GM19351 (cell line): ENCODE measurements at regions not wholly inside any gene's neighbourhood (a gene's known extent, or its start where the extent isn't known, plus 50 kb on each side); places are given as distances from the start of the nearest gene placed in this dataset.
"Not testable (repeated sequence)": the region's sequence is repeated elsewhere in the genome, so short reads cannot be mapped to it uniquely, and the experiment has no call there.

Experiments
- ATAC-seq: cut with Tn5 transposase; IDR thresholded peaks from one replicate; pipeline ENCODE4 v1.9.1; 2021; ENCODE audit warnings: mild to moderate bottlenecking, moderate library complexity; ENCODE audit not compliant: unreplicated experiment

DNA sequence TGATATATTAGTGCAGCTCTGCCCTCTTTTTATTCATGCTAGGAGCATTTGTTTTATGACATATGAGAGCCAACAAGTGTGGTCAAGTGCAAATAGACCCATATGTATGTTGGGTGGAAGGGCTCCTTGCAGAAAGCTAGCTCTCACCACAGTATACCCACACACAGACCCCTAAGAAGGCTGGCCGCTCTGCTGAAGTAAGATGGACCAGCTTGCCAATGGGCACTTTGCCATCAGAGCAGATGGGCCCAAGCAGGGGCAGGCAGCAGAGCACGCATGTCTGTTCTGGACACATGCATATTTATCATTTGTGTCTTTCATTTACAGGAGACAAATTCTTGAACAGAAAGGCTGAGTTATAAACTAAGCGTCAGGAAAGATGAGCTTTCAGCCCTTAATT, 187.5 kb upstream of the DTNA start:
- no peak for ATAC-seq

DNA sequence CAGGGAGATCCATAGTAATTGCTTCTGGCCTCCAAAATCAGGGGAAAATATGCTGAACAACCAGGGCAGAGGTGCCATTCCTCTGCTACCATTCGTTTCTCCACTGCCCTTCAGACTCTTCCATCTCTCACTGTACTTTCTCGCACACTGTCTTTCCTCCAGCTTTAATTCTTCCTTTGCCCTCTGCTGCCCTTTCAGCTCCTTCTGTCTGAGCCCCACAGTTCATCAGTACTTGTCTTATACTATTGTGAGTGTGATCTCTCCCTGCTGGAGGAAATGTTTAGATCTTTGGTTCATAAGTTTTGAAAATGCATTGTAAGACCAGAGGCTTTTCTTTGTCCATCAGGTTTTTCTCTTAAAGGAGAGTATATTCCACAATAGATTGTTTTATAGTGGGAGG, 184.9 kb upstream of the DTNA start:
- ATAC-seq: no peak

DNA sequence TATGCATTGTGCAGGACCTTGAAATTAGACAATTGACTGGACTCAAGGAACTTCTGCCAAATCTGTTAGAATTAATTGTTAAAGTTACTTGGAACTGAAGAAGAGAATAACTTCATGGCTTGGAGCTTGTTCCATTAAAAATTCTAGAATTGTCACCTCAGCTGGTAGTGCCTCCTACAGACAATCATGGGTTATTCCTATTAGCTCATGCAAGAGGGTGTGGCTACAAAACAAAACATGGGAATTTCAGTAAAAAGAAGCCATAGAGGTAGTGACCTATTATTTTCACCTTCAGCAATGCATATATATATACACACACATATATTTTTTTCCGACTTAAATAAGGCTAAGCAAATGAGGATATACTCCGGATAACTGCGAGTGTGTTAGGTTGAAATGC, 181.9 kb upstream of the DTNA start:
- ATAC-seq: no peak

DNA sequence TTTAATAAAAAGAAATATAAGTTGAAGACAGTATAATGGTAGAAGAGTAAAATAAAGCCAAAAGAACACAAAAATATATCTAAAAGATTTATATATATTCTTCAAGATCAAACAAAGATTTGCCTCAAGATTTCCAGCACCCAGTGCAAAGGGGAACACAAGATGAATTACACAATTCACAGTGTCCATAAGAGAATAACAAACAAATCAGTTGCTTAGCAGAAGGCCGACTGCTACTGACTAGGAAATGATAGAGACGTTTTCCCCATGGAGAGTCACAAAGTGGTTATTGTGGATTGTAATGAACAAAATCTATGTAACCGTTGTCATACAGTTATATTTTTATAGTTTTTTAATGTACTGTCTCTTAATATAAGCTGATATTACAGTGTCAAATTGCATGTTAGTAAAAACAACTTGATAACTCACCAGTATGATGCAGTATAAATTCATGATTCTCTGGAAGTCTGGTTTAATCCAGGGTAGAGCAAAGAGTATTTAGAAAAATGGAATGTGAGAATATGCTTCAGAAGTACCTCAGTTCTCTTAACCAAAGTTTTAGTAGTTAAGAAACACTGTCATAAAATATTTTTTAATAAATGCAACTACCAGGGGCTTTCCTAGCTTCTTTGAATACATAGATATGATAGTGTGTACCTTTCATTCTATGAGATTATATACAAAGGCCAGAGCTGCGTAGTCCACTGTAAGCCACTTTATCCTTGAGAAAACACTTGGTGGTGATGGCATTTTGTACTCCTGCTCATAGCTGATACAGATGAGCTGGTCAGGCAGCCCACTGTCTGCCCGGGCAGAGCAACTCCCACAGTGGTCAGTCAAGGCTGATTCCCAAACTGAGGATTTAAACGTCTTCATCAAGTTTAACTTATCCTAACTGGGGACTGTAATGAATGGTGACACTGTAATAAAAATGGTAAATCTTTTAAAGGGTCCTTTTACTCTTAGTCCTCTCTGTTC, 180.5 kb upstream of the DTNA start:
- no peak for ATAC-seq

- no peak for ATAC-seq
Observed at GRCh38 chr18:34531110-34531509, 179.0 kb upstream of the DTNA start.

- ATAC-seq: not testable (repeated sequence)
Observed at GRCh38 chr18:34534642-34535041, 175.5 kb upstream of the DTNA start.

- no peak for ATAC-seq
Observed at GRCh38 chr18:34540897-34541296, 169.2 kb upstream of the DTNA start.

DNA sequence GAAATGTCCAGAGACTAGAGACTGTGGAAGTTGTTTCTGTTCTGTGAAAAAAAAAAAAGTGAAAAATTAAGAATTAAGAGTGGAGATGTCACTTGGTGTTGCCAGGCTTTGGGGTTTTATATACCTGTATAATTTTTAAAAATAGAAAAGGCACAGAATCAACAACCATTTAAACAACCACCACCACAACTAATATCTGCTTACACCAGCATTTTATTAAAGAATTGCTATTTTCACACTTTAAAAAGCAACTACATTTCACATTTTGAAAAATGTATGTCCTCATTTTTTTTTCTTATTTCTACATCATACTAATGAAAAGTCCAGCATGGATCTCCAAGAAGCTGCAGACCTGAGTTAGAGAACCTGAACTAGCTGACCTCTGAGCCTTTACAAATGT, 167.5 kb upstream of the DTNA start:
- ATAC-seq: no peak

GRCh38 chr18:34543356-34543755, 166.7 kb upstream of the DTNA start:
- no peak for ATAC-seq

DNA sequence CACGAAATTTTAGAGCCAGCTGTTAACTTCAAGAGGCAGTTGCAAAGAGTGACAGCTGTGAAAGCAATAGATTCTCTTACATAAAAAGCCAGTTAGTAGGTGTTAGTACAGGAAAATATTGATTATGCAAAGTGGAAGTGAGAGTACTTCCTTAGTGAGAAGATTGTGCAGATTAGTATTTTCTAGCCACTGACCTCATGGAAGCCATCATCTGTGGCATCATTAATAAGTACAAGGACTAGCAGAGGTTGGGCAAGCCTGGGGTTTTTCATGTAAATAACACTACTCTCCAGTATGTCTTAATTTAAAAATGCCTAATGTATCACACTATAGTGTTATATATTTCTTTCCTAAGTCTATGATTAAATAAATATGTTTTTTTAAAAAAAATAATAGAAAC, 166.2 kb upstream of the DTNA start:
- no peak for ATAC-seq

GRCh38 chr18:34544930-34545329, 165.2 kb upstream of the DTNA start:
- ATAC-seq: no peak

GRCh38 chr18:34548120-34548972, 161.8 kb upstream of the DTNA start:
- ATAC-seq: no peak

GRCh38 chr18:34548973-34549294, 161.2 kb upstream of the DTNA start:
- ATAC-seq: no peak

DNA sequence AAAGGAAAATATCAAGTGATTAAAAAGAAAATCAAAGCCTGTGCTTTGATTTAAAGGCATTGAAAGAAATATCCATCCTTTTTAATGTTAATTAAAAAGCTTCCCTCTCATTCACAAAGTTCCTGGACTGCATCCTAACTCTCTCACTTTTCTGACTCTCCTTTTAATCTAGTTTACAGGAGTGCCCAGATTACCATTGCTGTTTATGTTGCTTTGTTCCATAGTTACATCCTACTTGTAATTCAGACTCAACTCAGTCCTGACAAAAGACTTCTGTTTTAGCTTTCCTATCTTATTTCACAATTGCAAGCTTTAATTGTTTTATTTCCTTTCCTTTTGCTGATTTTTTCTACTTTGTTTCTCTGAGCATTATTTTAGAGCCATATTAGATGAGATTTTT, 160.7 kb upstream of the DTNA start:
- ATAC-seq: no peak

DNA sequence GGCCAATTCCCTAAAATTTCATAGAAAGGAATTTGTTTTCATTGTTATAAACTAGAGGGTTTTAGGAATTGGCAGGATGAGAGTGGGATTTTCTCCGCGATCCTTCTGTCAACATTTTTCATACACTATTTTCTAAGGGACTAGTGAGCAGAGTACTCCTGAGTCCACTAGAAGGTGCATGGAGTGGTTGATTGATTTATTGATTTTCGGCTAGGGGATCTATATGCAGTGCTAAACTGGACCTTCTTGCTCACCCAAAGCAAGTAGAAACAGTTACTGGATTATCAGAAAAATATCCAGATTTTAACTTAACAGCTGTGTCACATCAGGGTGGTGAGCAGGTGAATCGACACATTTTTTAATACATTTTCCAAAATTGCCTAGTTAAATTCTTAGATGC, 159.9 kb upstream of the DTNA start:
- no peak for ATAC-seq

DNA sequence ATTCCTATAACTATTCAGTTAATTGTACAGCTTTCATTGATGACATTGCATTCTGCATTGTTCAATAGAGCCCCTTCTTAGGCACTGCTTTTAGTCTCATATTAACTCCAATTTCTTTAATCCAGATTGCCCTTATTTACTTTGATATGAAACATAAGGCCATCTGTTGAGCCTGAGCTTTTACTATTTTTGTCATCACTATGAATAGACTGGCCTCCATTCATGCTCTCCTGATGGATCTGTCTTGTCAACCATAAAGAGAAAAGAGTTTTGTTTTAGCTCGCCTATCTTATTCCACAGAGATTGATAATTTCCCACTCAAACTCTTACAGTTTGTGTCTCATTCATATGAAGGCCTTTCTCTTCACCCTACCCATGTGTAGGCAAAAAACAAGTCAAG, 159.2 kb upstream of the DTNA start:
- no peak for ATAC-seq

GRCh38 chr18:34551824-34552223, 158.3 kb upstream of the DTNA start:
- no peak for ATAC-seq

DNA sequence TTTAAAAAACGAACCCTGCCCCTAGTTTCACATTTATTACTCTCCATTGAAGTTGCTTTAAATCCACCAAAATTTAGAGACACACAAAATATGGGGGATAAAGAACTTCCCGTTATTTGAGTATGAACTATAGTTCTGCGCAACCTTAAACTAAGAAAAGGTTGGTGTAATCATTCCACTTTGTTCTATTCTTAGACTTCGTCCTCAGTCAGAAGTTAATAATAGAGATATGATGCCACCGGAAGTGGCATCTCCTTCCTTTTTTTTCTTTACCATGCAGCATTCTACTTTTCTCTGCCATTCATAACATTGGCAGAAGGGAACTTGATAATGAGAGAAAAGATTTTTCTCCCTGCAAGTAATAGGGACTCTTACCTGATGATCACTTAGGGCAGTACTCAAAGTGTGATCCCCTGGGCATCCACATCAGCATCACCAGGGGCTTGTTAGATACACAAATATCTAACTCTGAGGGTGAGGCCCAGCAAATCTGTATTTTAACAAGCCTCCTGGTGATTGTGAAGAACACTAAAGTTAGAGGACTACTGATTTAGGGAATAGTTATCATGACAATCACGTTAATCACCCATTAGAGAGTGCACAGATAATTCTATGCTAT, 147.7 kb upstream of the DTNA start:
- ATAC-seq: no peak

DNA sequence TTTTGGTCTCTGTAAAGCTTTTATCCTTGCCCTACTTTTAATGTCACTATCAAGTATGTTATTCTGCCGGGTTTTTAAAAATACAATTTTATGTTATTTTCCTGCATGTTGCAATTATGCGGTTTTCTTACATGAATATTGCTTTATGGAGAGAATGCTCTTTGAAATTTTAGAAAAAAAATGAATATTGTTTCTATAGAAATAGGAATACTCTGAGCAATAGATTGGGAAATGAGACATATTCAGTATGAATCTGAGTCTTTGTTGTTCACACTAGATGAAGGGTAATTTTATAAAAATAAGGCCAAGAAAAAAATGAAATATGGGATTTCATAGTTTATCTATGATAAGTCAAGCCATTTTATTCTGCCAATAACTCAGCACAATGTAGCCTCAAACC, 142.2 kb upstream of the DTNA start:
- no peak for ATAC-seq

DNA sequence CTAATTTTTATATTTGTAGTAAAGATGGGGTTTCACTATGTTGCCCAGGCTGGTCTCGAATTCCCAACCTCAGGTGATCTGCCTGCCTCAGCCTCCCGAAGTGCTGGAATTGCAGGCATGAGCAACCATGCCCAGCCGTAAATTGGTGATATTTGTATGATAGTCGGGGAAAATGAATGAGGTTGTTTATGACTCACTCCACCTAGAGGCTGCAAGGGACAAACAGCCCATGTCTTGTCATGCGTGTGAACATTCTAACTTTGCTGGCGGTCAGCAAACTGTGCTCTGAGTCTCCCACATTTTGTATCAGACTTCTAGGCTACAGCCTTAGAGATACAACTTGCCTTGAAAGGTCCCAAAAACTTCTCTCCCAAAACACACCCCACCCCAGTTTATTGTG, 133.5 kb upstream of the DTNA start:
- ATAC-seq: no peak

DNA sequence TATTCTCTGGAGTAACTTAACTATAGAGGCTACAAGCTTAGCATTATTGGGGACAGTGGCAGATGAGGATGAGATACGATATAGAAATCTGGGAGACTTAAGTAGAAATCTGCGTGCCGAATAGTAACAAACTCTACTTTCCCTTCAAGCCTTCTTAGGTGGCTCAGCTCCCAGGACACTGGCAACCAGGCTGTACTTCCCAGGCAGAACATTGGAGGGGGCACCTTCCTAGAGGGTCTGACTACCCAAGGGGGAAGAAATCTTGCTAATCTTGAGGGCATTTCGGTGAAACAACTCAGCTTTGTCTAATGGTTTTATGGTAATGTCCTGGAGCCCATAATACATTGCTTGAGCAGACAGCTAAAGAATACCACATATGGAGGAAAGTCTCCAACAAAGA, 126.2 kb upstream of the DTNA start:
- no peak for ATAC-seq

DNA sequence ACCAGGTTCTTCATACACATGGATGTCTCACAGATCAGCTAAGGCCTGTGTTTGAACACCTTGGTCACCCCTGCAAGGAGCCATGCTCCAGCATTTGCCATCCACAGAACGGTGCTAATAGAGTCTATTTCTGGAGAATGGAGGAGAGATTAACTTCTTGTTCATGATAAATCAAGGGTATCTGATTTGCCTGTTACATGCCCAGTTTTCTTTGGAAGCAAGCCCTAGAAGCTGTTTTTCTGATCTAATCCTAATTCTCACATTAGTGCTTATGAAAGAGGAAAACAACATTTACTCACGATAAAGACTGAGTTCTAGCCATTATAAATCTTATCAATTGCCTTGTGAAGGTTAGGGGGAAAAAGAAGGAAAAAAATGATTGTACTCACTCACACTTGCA, 119.6 kb upstream of the DTNA start:
- no peak for ATAC-seq
